AG09319 (cell line): ENCODE measurements at regions not wholly inside any gene's neighbourhood (a gene's known extent, or its start where the extent isn't known, plus 50 kb on each side); places are given as distances from the start of the nearest gene placed in this dataset.

Source experiments
- DNase-seq: peaks from one replicate; pipeline ENCODE4 v3.0.0-alpha.2; 2010; ENCODE audit warnings: low read depth; ENCODE audit errors: extremely low read depth
- TF ChIP-seq, protein P1 (sequence below): IDR thresholded peaks from 2 replicates; pipeline ENCODE4 v1.5.1; 2011; ENCODE audit warnings: low read depth, mild to moderate bottlenecking, inconsistent platforms, low read length, moderate library complexity

DNA sequence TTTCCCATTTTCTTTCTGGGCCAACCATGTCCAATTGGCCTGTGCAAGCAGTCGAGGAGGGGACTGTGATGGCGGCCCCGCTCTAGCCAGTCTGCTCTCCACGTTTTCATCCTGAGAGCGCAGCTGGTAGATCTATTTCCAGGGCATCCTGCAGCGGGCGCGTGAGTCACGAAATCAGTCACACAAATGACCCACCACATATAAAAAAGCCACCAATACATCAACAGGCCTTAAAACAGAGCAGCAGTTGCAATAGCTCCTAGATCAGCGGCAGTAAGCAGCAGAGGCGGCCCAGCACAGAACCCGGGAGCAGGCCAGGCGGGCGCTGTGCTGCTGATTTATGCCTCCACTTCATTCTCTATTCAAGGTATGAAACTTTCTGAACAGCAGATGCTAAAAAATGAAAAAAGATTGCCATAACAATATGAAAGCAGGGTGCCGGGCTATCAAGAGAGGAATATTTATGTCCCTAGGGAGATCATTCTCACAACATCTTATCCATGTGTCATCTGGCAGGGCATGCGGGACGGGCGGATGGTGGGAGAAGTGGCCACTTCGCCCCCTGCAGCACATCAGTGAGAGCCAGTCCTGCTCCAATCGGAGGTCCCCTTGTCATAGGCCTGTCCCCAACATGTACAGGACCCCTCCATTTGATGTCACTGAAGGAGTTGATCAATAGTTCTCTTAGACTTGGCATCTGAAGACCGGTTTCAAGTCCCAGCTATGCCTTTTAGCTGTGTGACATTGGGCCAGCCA, 98.0 kb upstream of the GPR26 start:
- DNase-seq: no peak
- TF ChIP-seq, protein P1, sequence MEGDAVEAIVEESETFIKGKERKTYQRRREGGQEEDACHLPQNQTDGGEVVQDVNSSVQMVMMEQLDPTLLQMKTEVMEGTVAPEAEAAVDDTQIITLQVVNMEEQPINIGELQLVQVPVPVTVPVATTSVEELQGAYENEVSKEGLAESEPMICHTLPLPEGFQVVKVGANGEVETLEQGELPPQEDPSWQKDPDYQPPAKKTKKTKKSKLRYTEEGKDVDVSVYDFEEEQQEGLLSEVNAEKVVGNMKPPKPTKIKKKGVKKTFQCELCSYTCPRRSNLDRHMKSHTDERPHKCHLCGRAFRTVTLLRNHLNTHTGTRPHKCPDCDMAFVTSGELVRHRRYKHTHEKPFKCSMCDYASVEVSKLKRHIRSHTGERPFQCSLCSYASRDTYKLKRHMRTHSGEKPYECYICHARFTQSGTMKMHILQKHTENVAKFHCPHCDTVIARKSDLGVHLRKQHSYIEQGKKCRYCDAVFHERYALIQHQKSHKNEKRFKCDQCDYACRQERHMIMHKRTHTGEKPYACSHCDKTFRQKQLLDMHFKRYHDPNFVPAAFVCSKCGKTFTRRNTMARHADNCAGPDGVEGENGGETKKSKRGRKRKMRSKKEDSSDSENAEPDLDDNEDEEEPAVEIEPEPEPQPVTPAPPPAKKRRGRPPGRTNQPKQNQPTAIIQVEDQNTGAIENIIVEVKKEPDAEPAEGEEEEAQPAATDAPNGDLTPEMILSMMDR: no peak

DNA sequence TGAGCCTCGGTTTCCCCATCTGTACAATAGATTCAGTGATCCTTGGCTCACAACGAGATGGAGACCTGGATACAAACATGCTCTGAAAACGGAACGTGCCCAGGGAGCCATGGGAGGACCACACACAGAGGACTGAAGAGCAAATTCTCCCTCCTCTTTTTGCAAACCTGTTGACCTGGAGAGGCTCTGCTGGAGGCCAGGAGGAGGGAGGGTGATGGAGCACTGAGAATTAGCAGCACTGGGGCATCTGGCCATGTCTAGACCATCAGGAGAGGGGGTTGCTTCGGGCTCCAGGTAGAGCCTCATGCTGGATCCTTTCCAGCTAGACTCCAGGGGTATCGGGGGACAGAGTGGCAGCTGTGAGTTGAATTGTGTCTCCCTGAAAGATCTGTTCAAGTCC, 97.4 kb upstream of the GPR26 start:
- TF ChIP-seq, protein P1: no peak
- DNase-seq: no peak

DNA sequence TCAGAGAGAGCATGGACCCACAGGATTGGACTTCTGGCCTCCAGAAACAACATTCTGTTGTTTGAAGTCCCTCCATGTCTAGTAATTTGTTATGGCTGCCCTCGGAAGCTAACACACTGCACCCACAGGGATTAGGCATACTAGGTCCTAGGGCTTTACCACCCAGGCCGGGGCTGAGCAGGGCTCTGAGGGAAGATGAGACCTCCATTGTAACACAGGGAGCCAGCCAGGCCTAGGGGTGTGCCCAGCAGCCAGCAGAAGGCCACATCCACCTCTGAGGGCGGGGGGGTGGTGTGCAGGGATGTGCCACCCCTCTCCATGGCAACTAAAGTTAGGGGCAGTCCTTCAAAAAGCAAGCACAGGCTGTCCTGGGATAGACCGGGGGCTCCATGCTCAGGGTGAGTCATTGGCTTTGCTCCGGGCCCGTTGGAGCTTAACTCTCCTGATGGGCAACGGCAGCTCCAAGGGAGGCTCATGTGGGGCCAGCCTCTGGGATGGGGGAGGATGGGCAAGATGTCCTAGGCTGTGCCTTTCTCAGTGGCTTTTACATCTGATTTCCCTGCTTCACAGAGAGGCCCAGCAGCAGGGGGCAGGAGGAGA, 96.6 kb upstream of the GPR26 start:
- no peak for DNase-seq
- TF ChIP-seq, protein P1: no peak

DNA sequence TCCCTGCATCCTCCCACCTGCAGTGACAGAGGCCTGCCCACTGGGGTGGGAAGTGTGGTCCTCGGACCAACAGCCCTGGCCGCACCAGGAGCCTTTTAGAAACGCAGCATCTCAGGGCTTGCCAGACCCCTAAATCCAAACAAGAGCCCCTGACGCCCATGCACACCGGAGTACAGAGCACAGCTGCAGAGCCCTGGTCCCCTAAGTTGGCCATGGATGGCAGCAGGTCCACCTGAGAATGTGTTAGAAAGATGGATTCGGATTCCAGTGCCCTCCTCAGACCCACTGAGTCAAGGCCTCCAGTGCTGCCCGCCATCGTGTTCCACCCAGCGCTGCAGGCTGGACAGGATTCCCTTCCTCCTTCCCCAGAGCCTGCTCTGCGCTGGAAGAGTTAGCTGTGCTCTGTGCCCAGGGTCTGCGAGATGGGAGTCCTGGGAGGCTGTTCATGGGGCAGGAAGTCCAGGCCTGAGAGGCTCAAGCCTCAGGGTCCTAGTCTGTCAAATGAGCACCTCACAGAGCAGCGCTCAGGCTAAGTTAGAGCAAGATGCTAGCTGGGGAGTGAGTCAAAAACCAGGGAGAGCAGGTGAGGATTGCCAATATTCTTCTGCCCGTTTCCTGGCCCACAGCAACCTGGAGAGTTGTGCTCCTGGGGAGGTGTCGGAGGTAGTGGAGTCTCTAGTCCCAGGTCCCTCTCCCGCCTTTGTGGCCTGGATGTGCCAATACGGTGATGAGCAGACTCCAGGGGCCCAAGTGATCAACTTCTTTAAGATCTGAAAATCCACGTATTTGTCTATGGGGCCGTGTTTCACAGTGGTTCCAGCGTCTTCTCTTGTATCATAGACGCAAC, 95.9 kb upstream of the GPR26 start:
- no peak for DNase-seq
- TF ChIP-seq, protein P1: no peak

DNA sequence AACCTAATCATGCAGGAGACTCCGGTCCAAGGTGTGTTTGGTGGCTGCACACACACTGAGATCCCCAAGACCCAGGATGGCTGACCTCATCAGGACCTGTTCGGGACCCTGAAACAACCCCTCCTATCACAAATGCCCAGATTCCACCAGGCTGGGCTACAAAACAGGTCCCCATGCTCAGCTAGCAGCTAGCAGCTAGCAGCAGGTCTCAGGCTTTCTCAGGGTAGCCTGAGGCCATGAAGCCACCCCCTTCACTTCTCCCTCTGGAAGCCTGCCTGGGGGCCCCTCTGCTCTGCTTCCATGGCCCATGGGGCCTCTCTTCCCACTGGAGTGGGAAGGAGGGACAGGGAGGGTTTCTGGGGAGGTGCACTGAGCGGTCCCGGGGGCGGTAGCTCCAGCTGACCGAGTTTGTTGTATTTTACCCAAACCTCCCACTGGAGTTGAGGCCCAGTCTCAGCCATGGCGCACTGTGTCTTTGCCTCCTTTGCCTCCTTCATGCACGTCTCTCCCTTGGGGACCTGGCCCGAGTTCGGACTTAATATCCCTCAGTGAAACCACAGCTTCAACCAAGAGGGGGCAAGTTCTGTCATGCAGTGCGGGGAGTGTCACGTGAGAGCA, 95.1 kb upstream of the GPR26 start:
- no peak for DNase-seq
- TF ChIP-seq, protein P1: no peak

DNA sequence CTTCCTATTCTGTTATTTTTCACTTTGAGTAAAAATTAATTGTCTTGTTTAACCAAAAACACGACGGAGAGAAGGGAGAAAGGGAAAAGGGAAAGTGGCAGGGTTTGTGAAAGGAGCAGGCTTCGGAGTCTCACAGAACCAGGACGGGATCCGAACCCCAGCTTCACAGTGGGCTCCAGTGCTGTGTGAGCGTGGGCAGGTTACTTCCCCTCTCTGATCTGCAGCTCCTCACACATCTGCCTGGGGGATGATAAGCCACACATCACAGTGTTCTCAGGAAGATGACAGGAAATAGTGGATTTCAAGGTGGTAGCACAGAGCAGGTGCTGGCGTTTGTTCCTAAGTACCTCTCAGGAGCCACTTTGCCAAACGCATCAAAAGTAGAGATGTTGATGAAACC, 94.2 kb upstream of the GPR26 start:
- DNase-seq: no peak
- TF ChIP-seq, protein P1: no peak
